ENCODE measurements at regions not wholly inside any gene's neighbourhood (a gene's known extent, or its start where the extent isn't known, plus 50 kb on each side); places are given as distances from the start of the nearest gene placed in this dataset.
"Not testable (repeated sequence)": the region's sequence is repeated elsewhere in the genome, so short reads cannot be mapped to it uniquely, and the experiment has no call there.

- no peak overlapping the region for H2AFZ ChIP-seq
- no peaks in the 10 kb centered on the region for H3K9me2 ChIP-seq (replicated peaks; ENCODE audit: insufficient read depth)
- no peak for DNase-seq (ENCODE audit: low spot score)
- TF ChIP-seq CTCF (IDR thresholded peaks at IDR 0.05; ENCODE audit: poor library complexity) (no peak), EZH2 (IDR thresholded peaks at IDR 0.05; ENCODE audit: borderline replicate concordance) (no peak), EZH2phosphoT487 (IDR thresholded peaks at IDR 0.05; ENCODE audit: low read depth, severe bottlenecking, unreplicated experiment) (no peak)
- H3K36me3 ChIP-seq (replicated peaks; ENCODE audit: insufficient read depth, low read depth), result no peaks in the 10 kb centered on the region
- H3K27ac ChIP-seq, result no peak overlapping the region
- H3K79me2 ChIP-seq, result no peaks in the 10 kb centered on the region
- no peaks in the 10 kb centered on the region for H3K9me3 ChIP-seq (ENCODE audit: low read depth)
- no peak overlapping the region for H3K4me2 ChIP-seq
- no peaks in the 10 kb centered on the region for H3K27me3 ChIP-seq
- no peaks in the 10 kb centered on the region for H4K20me1 ChIP-seq (ENCODE audit: insufficient read depth, poor library complexity, severe bottlenecking)
- WGBS (ENCODE audit: low lambda C conversion rate, missing lambda C conversion rate), result 79% methylated on average over 1 of the region's 1 CpG
- H3K4me3 ChIP-seq, result no peak overlapping the region
- H3K4me1 ChIP-seq (ENCODE audit: insufficient read depth), result no peaks in the 10 kb centered on the region
These were observed 1063.3 kb downstream of the OLFM4 start for GRCh38 chr13:54091884-54092283.

GRCh38 chr13:54092686-54093085, 1064.1 kb downstream of the OLFM4 start:
- Histone ChIP-seq H3K9me3 (ENCODE audit: low read depth) (no peaks in the 10 kb centered on the region), H3K79me2 (no peaks in the 10 kb centered on the region), H3K9me2 (replicated peaks; ENCODE audit: insufficient read depth) (no peaks in the 10 kb centered on the region), H3K4me1 (ENCODE audit: insufficient read depth) (no peaks in the 10 kb centered on the region), H3K4me2 (no peak overlapping the region), H2AFZ (no peak overlapping the region), H3K27ac (no peak overlapping the region), H3K4me3 (no peak overlapping the region), H3K36me3 (replicated peaks; ENCODE audit: insufficient read depth, low read depth) (no peaks in the 10 kb centered on the region), H4K20me1 (ENCODE audit: insufficient read depth, poor library complexity, severe bottlenecking) (no peaks in the 10 kb centered on the region), H3K27me3 (no peaks in the 10 kb centered on the region)
- no peak for DNase-seq (ENCODE audit: low spot score)
- 90% methylated on average over 8 of the region's 8 CpGs for WGBS (ENCODE audit: low lambda C conversion rate, missing lambda C conversion rate)
- no peak for TF ChIP-seq EZH2 (IDR thresholded peaks at IDR 0.05; ENCODE audit: borderline replicate concordance)
- no peak for TF ChIP-seq EZH2phosphoT487 (IDR thresholded peaks at IDR 0.05; ENCODE audit: low read depth, severe bottlenecking, unreplicated experiment)

DNA sequence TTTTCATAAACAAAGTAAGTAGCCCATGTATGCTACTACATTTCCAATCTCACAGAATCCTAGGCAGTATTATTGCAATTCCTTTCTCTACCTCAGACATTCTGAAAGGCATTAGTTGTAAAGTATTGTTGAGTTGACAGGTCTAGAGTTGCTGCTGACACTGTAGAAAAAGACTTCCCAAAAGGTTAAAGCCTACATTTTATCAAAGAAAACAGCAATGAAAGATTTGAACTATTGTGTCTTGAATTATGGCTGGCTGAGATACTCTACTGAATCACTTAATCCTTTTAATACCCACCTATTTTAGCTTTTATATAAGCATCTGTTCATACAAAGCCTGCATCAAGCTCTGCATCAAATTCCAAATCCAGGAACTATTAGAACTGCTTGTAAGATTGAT, 1082.0 kb downstream of the OLFM4 start:
- Histone ChIP-seq H3K36me3 (replicated peaks; ENCODE audit: insufficient read depth, low read depth) (no peaks in the 10 kb centered on the region), H3K27me3 (no peaks in the 10 kb centered on the region), H3K4me3 (no peak overlapping the region), H3K4me1 (ENCODE audit: insufficient read depth) (no peaks in the 10 kb centered on the region), H3K27ac (no peak overlapping the region), H3K4me2 (no peak overlapping the region), H2AFZ (no peak overlapping the region), H3K9me3 (ENCODE audit: low read depth) (no peaks in the 10 kb centered on the region), H3K79me2 (no peaks in the 10 kb centered on the region), H4K20me1 (ENCODE audit: insufficient read depth, poor library complexity, severe bottlenecking) (no peaks in the 10 kb centered on the region), H3K9me2 (replicated peaks; ENCODE audit: insufficient read depth) (no peaks in the 10 kb centered on the region)
- TF ChIP-seq EZH2phosphoT487 (IDR thresholded peaks at IDR 0.05; ENCODE audit: low read depth, severe bottlenecking, unreplicated experiment) (no peak), CTCF (IDR thresholded peaks at IDR 0.05; ENCODE audit: poor library complexity) (no peak), EZH2 (IDR thresholded peaks at IDR 0.05; ENCODE audit: borderline replicate concordance) (no peak)
- no peak for DNase-seq (ENCODE audit: low spot score)

DNA sequence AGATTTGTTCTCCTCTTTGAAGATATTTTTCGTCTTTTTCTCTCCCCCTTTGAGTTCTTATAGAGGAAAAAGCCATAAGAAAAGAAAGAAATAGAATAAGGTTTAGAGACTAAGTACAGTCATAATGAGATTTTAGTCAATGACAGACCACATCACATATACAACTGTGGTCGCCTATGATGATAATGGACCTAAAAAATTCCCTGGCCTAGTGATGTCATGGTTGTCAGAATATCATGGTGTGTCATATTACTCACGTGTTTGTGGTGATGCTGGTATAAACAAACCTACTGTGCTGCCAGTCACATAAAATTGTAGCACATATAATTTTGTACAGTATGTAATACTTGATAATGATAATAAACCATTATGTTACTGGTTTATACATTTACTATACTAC, 1096.1 kb downstream of the OLFM4 start:
- Histone ChIP-seq H4K20me1 (ENCODE audit: insufficient read depth, poor library complexity, severe bottlenecking) (no peaks in the 10 kb centered on the region), H2AFZ (no peak overlapping the region), H3K27me3 (no peaks in the 10 kb centered on the region), H3K9me3 (ENCODE audit: low read depth) (no peaks in the 10 kb centered on the region), H3K9me2 (replicated peaks; ENCODE audit: insufficient read depth) (no peaks in the 10 kb centered on the region), H3K27ac (no peak overlapping the region), H3K79me2 (no peaks in the 10 kb centered on the region), H3K4me2 (no peak overlapping the region), H3K36me3 (replicated peaks; ENCODE audit: insufficient read depth, low read depth) (no peaks in the 10 kb centered on the region), H3K4me3 (no peak overlapping the region), H3K4me1 (ENCODE audit: insufficient read depth) (no peaks in the 10 kb centered on the region)
- no peak for DNase-seq (ENCODE audit: low spot score)
- TF ChIP-seq CTCF (IDR thresholded peaks at IDR 0.05; ENCODE audit: poor library complexity) (no peak), EZH2phosphoT487 (IDR thresholded peaks at IDR 0.05; ENCODE audit: low read depth, severe bottlenecking, unreplicated experiment) (no peak), EZH2 (IDR thresholded peaks at IDR 0.05; ENCODE audit: borderline replicate concordance) (no peak)
- WGBS (ENCODE audit: low lambda C conversion rate, missing lambda C conversion rate), result 93% methylated on average over 3 of the region's 3 CpGs

GRCh38 chr13:54130931-54131330, 1102.3 kb downstream of the OLFM4 start:
- not testable (repeated sequence) for DNase-seq (ENCODE audit: low spot score); H3K4me1 ChIP-seq (ENCODE audit: insufficient read depth); H3K36me3 ChIP-seq (replicated peaks; ENCODE audit: insufficient read depth, low read depth); H3K9me3 ChIP-seq (ENCODE audit: low read depth); H3K27me3 ChIP-seq; H3K4me3 ChIP-seq; H2AFZ ChIP-seq; H3K79me2 ChIP-seq; H3K9me2 ChIP-seq (replicated peaks; ENCODE audit: insufficient read depth); H4K20me1 ChIP-seq (ENCODE audit: insufficient read depth, poor library complexity, severe bottlenecking); H3K4me2 ChIP-seq; H3K27ac ChIP-seq
- WGBS (ENCODE audit: low lambda C conversion rate, missing lambda C conversion rate), result 81% methylated on average over 9 of the region's 9 CpGs

DNA sequence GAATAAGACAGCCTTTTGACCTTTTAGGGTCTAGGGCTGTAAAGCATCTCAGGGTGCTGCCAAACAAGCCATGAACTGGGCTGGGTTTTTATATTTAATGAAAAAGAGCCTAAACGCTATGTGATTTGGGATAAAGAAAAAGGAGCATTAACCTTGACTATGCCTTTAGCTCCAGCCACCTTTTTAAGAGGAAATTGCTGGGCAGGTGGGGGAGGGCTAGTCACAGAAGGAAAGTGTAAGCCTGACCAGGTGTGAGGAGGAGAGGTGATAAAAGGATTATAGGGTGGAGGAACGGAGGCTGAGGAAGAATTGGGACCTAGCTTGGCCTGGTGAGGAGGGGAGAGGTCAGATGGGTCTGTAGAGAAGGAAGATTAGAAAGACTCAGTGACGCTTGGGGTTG, 1102.8 kb downstream of the OLFM4 start:
- H3K9me3 ChIP-seq (ENCODE audit: low read depth); H3K4me2 ChIP-seq; H3K4me3 ChIP-seq; H2AFZ ChIP-seq; H3K27ac ChIP-seq; H3K36me3 ChIP-seq (replicated peaks; ENCODE audit: insufficient read depth, low read depth); H3K4me1 ChIP-seq (ENCODE audit: insufficient read depth); H3K79me2 ChIP-seq; H3K27me3 ChIP-seq; H4K20me1 ChIP-seq (ENCODE audit: insufficient read depth, poor library complexity, severe bottlenecking); H3K9me2 ChIP-seq (replicated peaks; ENCODE audit: insufficient read depth); DNase-seq (ENCODE audit: low spot score): not testable (repeated sequence)
- WGBS (ENCODE audit: low lambda C conversion rate, missing lambda C conversion rate), result 56% methylated on average over 3 of the region's 3 CpGs

Measured in hepatocyte (in vitro differentiated cells).